Glutamatergic neuron (in vitro differentiated cells): ENCODE measurements at regions not wholly inside any gene's neighbourhood (a gene's known extent, or its start where the extent isn't known, plus 50 kb on each side); places are given as distances from the start of the nearest gene placed in this dataset.

Source experiments
- DNase-seq: peaks from one replicate; pipeline ENCODE4 v3.0.0; 2022
- H3K27ac Mint-ChIP-seq: one replicate; pipeline ENCODE4 v1.8.0; 2020; ENCODE audit warnings: mild to moderate bottlenecking, mixed read lengths, inconsistent platforms; ENCODE audit not compliant: unreplicated experiment
- H3K27me3 Mint-ChIP-seq: one replicate; pipeline ENCODE4 v1.8.0; 2020; ENCODE audit warnings: mild to moderate bottlenecking, moderate library complexity, mixed read lengths, inconsistent platforms; ENCODE audit not compliant: unreplicated experiment
- H3K36me3 Mint-ChIP-seq: one replicate; pipeline ENCODE4 v1.8.0; 2020; ENCODE audit warnings: mild to moderate bottlenecking, mixed read lengths, inconsistent platforms; ENCODE audit not compliant: unreplicated experiment
- H3K4me1 Mint-ChIP-seq: one replicate; pipeline ENCODE4 v1.8.0; 2020; ENCODE audit warnings: mild to moderate bottlenecking, low read depth, mixed read lengths, inconsistent platforms; ENCODE audit not compliant: unreplicated experiment
- H3K4me3 Mint-ChIP-seq: one replicate; pipeline ENCODE4 v1.8.0; 2020; ENCODE audit warnings: mild to moderate bottlenecking, mixed read lengths, inconsistent platforms; ENCODE audit not compliant: unreplicated experiment
- H3K9me3 Mint-ChIP-seq: one replicate; pipeline ENCODE4 v1.8.0; 2020; ENCODE audit warnings: mild to moderate bottlenecking, moderate library complexity, mixed read lengths, inconsistent platforms; ENCODE audit not compliant: unreplicated experiment
- CTCF ChIP-seq: fragments of 200-600 bp; sonication (generic); IDR thresholded peaks from one replicate; pipeline ENCODE4 v1.5.0; 2021; ENCODE audit not compliant: partially characterized antibody, unreplicated experiment

GRCh38 chr4:111066001-111066400, 443.1 kb upstream of the PITX2 start:
- H3K27ac Mint-ChIP-seq, result no peak overlapping the region
- no peaks in the 10 kb centered on the region for H3K27me3 Mint-ChIP-seq
- DNase-seq, result no peak
- no peaks in the 10 kb centered on the region for H3K4me1 Mint-ChIP-seq
- TF ChIP-seq CTCF, result no peak
- H3K4me3 Mint-ChIP-seq, result no peak overlapping the region
- no peaks in the 10 kb centered on the region for H3K36me3 Mint-ChIP-seq
- H3K9me3 Mint-ChIP-seq, result no peaks in the 10 kb centered on the region

GRCh38 chr4:111066447-111066846, 443.6 kb upstream of the PITX2 start:
- Mint-ChIP-seq H3K9me3 (no peaks in the 10 kb centered on the region), H3K27ac (no peak overlapping the region), H3K27me3 (no peaks in the 10 kb centered on the region), H3K36me3 (no peaks in the 10 kb centered on the region), H3K4me3 (no peak overlapping the region), H3K4me1 (no peaks in the 10 kb centered on the region)
- no peak for DNase-seq
- no peak for TF ChIP-seq CTCF

- H3K27ac Mint-ChIP-seq, result no peak overlapping the region
- H3K27me3 Mint-ChIP-seq, result no peaks in the 10 kb centered on the region
- H3K36me3 Mint-ChIP-seq, result no peaks in the 10 kb centered on the region
- H3K9me3 Mint-ChIP-seq, result no peaks in the 10 kb centered on the region
- no peak for DNase-seq
- no peaks in the 10 kb centered on the region for H3K4me1 Mint-ChIP-seq
- no peak overlapping the region for H3K4me3 Mint-ChIP-seq
- no peak for TF ChIP-seq CTCF
These were observed 444.0 kb upstream of the PITX2 start for GRCh38 chr4:111066887-111067286.

GRCh38 chr4:111068883-111069282, 446.0 kb upstream of the PITX2 start:
- no peak overlapping the region for H3K27ac Mint-ChIP-seq
- no peaks in the 10 kb centered on the region for H3K4me1 Mint-ChIP-seq
- DNase-seq, result no peak
- no peaks in the 10 kb centered on the region for H3K36me3 Mint-ChIP-seq
- H3K9me3 Mint-ChIP-seq, result no peaks in the 10 kb centered on the region
- H3K27me3 Mint-ChIP-seq, result no peaks in the 10 kb centered on the region
- no peak for TF ChIP-seq CTCF
- H3K4me3 Mint-ChIP-seq, result no peak overlapping the region

GRCh38 chr4:111070390-111070789, 447.5 kb upstream of the PITX2 start:
- TF ChIP-seq CTCF, result no peak
- no peaks in the 10 kb centered on the region for H3K4me1 Mint-ChIP-seq
- H3K36me3 Mint-ChIP-seq, result no peaks in the 10 kb centered on the region
- DNase-seq, result no peak
- no peak overlapping the region for H3K27ac Mint-ChIP-seq
- H3K27me3 Mint-ChIP-seq, result no peaks in the 10 kb centered on the region
- H3K4me3 Mint-ChIP-seq, result no peak overlapping the region
- no peaks in the 10 kb centered on the region for H3K9me3 Mint-ChIP-seq
